ENCODE measurements at regions not wholly inside any gene's neighbourhood (a gene's known extent, or its start where the extent isn't known, plus 50 kb on each side); places are given as distances from the start of the nearest gene placed in this dataset.

GRCh38 chr2:180461761-180462160, 454.7 kb upstream of the CWC22 start:
- no peak for DNase-seq (ENCODE audit: low read depth in 3 of 3)

GRCh38 chr2:180456801-180457200, 449.7 kb upstream of the CWC22 start:
- no peak for DNase-seq (ENCODE audit: low read depth in 3 of 3)

- no peak for DNase-seq (ENCODE audit: low read depth in 3 of 3)
These were observed 443.7 kb upstream of the CWC22 start for GRCh38 chr2:180450841-180451240.

- no peak for DNase-seq (ENCODE audit: low read depth in 3 of 3)
These were observed 442.2 kb upstream of the CWC22 start for GRCh38 chr2:180449171-180449915.

GRCh38 chr2:180446492-180446891, 439.4 kb upstream of the CWC22 start:
- no peak for DNase-seq (ENCODE audit: low read depth in 3 of 3)

- DNase-seq (ENCODE audit: low read depth in 3 of 3), result no peak
These were observed 436.8 kb upstream of the CWC22 start for GRCh38 chr2:180443888-180444287.

GRCh38 chr2:180442860-180443644, 436.0 kb upstream of the CWC22 start:
- DNase-seq (ENCODE audit: low read depth in 3 of 3), result no peak

GRCh38 chr2:180419212-180419611, 412.1 kb upstream of the CWC22 start:
- no peak for DNase-seq (ENCODE audit: low read depth in 3 of 3)

GRCh38 chr2:180416627-180417026, 409.5 kb upstream of the CWC22 start:
- DNase-seq (ENCODE audit: low read depth in 3 of 3), result no peak

- no peak for DNase-seq (ENCODE audit: low read depth in 3 of 3)
These were observed 406.2 kb upstream of the CWC22 start for GRCh38 chr2:180413336-180413735.

- no peak for DNase-seq (ENCODE audit: low read depth in 3 of 3)
These were observed 405.1 kb upstream of the CWC22 start for GRCh38 chr2:180412219-180412618.

- no peak for DNase-seq (ENCODE audit: low read depth in 3 of 3)
These were observed 404.6 kb upstream of the CWC22 start for GRCh38 chr2:180411661-180412060.

GRCh38 chr2:180406687-180407086, 399.6 kb upstream of the CWC22 start:
- DNase-seq (ENCODE audit: low read depth in 3 of 3), result no peak

GRCh38 chr2:180405520-180405919, 398.4 kb upstream of the CWC22 start:
- no peak for DNase-seq (ENCODE audit: low read depth in 3 of 3)

- no peak for DNase-seq (ENCODE audit: low read depth in 3 of 3)
These were observed 387.2 kb upstream of the CWC22 start for GRCh38 chr2:180394305-180394704.

GRCh38 chr2:180385601-180386201, 378.6 kb upstream of the CWC22 start:
- no peak for DNase-seq (ENCODE audit: low read depth in 3 of 3)

- DNase-seq (ENCODE audit: low read depth in 3 of 3), result no peak
These were observed 369.0 kb upstream of the CWC22 start for GRCh38 chr2:180376066-180376465.

- DNase-seq (ENCODE audit: low read depth in 3 of 3), result no peak
These were observed 367.6 kb upstream of the CWC22 start for GRCh38 chr2:180374502-180375281.

GRCh38 chr2:180370511-180371205, 363.6 kb upstream of the CWC22 start:
- no peak for DNase-seq (ENCODE audit: low read depth in 3 of 3)

GRCh38 chr2:180368881-180369280, 361.8 kb upstream of the CWC22 start:
- DNase-seq (ENCODE audit: low read depth in 3 of 3), result no peak

- no peak for DNase-seq (ENCODE audit: low read depth in 3 of 3)
These were observed 360.7 kb upstream of the CWC22 start for GRCh38 chr2:180367815-180368214.

All from stimulated activated CD4-positive, alpha-beta T cell treated with anti-CD3 and anti-CD28 coated beads, TNF-alpha, amount 100 ng/mL, for 48 hours (primary cell).